ENCODE measurements at regions not wholly inside any gene's neighbourhood (a gene's known extent, or its start where the extent isn't known, plus 50 kb on each side); places are given as distances from the start of the nearest gene placed in this dataset.

DNA sequence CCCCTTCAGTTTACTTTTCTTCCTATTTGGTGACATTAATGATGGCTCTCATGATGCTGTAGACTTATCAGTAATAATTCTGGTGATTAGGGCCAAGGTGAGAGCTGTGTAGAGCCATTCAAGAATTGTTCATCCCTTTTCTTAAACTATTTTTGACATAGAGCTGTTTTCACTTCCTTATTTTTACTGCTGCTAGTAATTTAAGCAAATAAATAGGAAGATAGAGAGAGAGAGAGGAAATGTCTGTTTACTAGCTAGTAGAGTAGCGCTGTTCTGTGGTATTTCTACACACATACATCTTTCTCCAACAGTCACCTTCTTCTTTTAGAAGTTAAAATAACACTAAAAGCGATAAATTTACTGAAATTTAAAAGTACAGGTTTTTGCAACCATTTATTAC is 678.0 kb upstream of the ZP4 start:
- no peaks in the 10 kb centered on the region for H3K36me3 ChIP-seq
- H3K9me3 ChIP-seq: no peaks in the 10 kb centered on the region
- no peak overlapping the region for H3K9ac ChIP-seq (ENCODE audit: low read depth in 2 of 2, low read length in 2 of 2)
- no peak overlapping the region for H3K4me3 ChIP-seq
- no peak overlapping the region for H3K27ac ChIP-seq
- no peak for DNase-seq
- intact Hi-C loops (cut with DNase I): no loop called here
- H3K4me1 ChIP-seq: no peaks in the 10 kb centered on the region
- H3K27me3 ChIP-seq: no peaks in the 10 kb centered on the region
- TF ChIP-seq, protein P1, sequence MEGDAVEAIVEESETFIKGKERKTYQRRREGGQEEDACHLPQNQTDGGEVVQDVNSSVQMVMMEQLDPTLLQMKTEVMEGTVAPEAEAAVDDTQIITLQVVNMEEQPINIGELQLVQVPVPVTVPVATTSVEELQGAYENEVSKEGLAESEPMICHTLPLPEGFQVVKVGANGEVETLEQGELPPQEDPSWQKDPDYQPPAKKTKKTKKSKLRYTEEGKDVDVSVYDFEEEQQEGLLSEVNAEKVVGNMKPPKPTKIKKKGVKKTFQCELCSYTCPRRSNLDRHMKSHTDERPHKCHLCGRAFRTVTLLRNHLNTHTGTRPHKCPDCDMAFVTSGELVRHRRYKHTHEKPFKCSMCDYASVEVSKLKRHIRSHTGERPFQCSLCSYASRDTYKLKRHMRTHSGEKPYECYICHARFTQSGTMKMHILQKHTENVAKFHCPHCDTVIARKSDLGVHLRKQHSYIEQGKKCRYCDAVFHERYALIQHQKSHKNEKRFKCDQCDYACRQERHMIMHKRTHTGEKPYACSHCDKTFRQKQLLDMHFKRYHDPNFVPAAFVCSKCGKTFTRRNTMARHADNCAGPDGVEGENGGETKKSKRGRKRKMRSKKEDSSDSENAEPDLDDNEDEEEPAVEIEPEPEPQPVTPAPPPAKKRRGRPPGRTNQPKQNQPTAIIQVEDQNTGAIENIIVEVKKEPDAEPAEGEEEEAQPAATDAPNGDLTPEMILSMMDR (IDR thresholded peaks at IDR 0.05): no peak

DNA sequence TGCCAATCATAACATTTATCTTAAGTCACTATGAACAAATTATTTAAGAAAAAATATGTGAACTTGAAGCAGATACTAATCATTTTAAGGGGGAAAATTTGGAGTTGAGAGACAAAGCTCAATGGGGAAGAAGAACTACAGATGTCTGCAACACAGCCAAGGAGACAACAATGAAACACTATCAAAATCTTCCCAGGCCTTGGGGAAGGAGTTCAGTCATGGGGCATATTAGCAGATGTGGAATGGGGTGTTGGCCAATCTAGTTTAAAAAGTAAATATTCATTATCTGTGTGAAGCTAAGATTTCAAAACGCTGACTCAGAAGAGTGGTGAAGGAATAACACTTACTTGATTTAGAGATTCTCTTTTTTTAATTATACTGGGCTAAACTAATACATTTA is 671.6 kb upstream of the ZP4 start:
- intact Hi-C loops (cut with DNase I): no loop called here
- no peaks in the 10 kb centered on the region for H3K27me3 ChIP-seq
- H3K4me3 ChIP-seq: no peak overlapping the region
- TF ChIP-seq, protein P1 (IDR thresholded peaks at IDR 0.05): no peak
- no peaks in the 10 kb centered on the region for H3K36me3 ChIP-seq
- no peak for DNase-seq
- H3K27ac ChIP-seq: no peak overlapping the region
- no peaks in the 10 kb centered on the region for H3K9me3 ChIP-seq
- no peak overlapping the region for H3K9ac ChIP-seq (ENCODE audit: low read depth in 2 of 2, low read length in 2 of 2)
- H3K4me1 ChIP-seq: no peaks in the 10 kb centered on the region

DNA sequence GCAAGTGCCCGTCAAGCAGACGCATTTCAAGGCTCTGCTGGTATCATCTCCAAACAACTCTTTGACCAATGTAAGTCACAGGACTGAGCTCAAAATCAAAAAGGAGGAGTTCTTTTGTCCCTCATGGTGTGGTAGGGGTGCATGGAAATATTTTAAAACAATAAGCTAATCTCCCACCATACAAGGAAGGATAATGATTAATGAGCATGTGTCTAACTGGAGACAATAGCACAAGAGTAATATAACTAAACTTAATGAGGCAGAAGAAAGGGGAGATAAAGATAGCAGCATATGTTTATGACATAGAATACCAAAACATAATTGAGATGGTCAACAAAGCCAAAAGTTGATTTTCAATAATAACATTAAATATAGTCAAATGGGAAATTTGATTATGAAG is 668.0 kb upstream of the ZP4 start:
- intact Hi-C loops (cut with DNase I): no loop called here
- H3K9me3 ChIP-seq: no peaks in the 10 kb centered on the region

DNA sequence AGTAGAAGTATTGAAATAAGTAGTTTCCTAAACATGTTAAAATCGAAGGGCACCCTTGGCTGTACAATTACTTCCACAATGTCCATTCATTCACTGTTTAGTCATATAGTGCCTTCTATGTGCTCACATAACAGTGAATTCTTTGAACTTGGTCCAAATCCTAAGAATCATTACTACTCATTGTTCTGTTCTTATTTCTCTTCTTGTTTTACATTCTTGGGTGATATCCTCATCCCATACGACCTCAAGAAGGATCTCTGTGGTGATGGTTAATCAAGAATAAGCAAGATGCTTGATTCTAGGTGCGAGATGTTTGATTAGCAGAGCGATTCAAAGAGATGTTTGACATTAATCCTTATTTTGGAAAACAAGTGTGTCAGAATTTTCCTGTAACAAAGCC is 667.4 kb upstream of the ZP4 start:
- no peak overlapping the region for H3K4me3 ChIP-seq
- H3K9ac ChIP-seq (ENCODE audit: low read depth in 2 of 2, low read length in 2 of 2): no peak overlapping the region
- no peaks in the 10 kb centered on the region for H3K36me3 ChIP-seq
- H3K4me1 ChIP-seq: no peaks in the 10 kb centered on the region
- TF ChIP-seq, protein P1 (IDR thresholded peaks at IDR 0.05): no peak
- H3K9me3 ChIP-seq: no peaks in the 10 kb centered on the region
- no peak overlapping the region for H3K27ac ChIP-seq
- H3K27me3 ChIP-seq: no peaks in the 10 kb centered on the region
- intact Hi-C loops (cut with DNase I): no loop called here
- DNase-seq: no peak

More for the DNA sequence above, 668.0 kb upstream of the ZP4 start:
- Histone ChIP-seq H3K27ac (no peak overlapping the region), H3K27me3 (no peaks in the 10 kb centered on the region), H3K4me1 (no peaks in the 10 kb centered on the region), H3K36me3 (no peaks in the 10 kb centered on the region), H3K9ac (ENCODE audit: low read depth in 2 of 2, low read length in 2 of 2) (no peak overlapping the region), H3K4me3 (no peak overlapping the region)
- DNase-seq: no peak
- TF ChIP-seq, protein P1 (IDR thresholded peaks at IDR 0.05): no peak

DNA sequence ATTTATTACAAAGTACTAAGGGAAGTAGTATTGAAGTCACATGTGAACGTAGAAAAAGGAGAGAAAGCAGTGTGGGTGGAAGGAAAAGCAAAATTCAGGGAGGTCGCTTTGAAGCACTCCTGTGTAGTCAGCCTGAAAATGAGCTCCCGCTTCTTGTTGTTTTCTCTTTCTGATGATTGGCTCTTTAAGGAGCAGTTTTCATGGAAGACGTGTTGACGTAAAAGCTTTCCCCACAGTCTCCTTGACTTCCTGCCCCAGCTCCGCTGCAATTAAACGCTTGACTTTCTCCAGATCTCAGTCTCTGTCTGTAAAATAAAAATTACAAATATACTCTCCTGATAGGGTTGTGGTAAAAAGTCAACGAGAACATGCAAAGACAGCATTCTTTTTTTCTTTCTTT is 661.5 kb upstream of the ZP4 start:
- Histone ChIP-seq H3K4me3 (no peak overlapping the region), H3K4me1 (no peaks in the 10 kb centered on the region), H3K27me3 (no peaks in the 10 kb centered on the region), H3K9ac (ENCODE audit: low read depth in 2 of 2, low read length in 2 of 2) (no peak overlapping the region), H3K9me3 (peaks cover 3% of the 10 kb centered on the region), H3K27ac (no peak overlapping the region), H3K36me3 (no peaks in the 10 kb centered on the region)
- DNase-seq: no peak
- intact Hi-C loops (cut with DNase I): no loop called here
- TF ChIP-seq, protein P1 (IDR thresholded peaks at IDR 0.05): no peak

DNA sequence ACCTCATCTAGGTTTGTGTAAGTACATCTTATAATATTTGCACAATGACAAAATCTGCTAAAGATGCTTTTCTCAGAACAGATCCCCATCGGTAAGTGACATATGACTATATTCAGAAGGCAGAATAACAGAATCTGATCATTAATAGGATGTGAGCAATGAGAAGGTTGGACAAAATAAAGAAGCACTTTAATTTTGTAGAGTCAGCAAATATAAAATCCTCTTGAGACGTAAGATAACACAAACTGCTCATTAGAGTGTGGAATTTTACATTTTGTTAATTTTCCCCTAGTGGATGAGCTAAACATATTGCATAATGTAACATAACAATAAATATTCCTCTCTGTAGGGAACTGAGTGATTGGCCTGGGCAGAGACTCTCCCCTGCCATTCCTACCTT is 658.4 kb upstream of the ZP4 start:
- H3K27me3 ChIP-seq: no peaks in the 10 kb centered on the region
- H3K4me3 ChIP-seq: no peak overlapping the region
- TF ChIP-seq, protein P1 (IDR thresholded peaks at IDR 0.05): no peak
- no peaks in the 10 kb centered on the region for H3K36me3 ChIP-seq
- H3K4me1 ChIP-seq: no peaks in the 10 kb centered on the region
- DNase-seq: no peak
- H3K9ac ChIP-seq (ENCODE audit: low read depth in 2 of 2, low read length in 2 of 2): no peak overlapping the region
- H3K9me3 ChIP-seq: peaks cover 3% of the 10 kb centered on the region
- intact Hi-C loops (cut with DNase I): no loop called here
- no peak overlapping the region for H3K27ac ChIP-seq

Data from colonic mucosa (tissue), 4 donors.